ENCODE measurements at regions not wholly inside any gene's neighbourhood (a gene's known extent, or its start where the extent isn't known, plus 50 kb on each side); places are given as distances from the start of the nearest gene placed in this dataset.

DNA sequence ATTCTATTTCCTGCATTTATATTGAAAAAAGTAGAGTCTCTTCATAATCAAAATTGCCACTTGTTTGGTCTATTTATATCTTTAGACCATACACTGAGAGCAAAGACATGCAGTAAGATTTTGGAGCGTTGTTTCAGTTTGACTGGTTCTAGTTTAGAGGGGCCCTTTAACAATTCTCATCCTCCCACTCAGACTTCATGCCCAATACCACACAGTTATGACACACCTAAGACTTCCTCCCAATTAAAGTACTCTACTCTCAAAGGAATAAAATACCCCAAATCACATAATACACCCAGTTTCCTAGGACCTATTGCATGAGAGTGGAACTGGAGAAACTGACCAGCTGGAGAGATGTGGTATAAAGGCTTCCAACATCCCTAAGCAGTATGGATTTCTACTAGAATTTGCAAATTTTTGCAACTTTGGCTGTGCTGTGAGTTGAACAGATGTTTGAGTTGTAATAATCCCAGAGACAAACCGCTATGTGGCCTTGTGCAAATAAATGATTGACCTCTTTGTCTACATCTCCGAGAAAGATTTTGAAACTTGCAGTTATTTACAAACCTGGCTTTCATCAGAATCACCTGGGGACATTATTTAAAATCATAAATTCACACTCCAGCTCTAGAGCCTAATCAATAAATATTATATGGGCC, 170.0 kb upstream of the ROBO2 start:
- no peak for TF ChIP-seq POLR2A (IDR thresholded peaks at IDR 0.05)
- TF ChIP-seq, protein P1, sequence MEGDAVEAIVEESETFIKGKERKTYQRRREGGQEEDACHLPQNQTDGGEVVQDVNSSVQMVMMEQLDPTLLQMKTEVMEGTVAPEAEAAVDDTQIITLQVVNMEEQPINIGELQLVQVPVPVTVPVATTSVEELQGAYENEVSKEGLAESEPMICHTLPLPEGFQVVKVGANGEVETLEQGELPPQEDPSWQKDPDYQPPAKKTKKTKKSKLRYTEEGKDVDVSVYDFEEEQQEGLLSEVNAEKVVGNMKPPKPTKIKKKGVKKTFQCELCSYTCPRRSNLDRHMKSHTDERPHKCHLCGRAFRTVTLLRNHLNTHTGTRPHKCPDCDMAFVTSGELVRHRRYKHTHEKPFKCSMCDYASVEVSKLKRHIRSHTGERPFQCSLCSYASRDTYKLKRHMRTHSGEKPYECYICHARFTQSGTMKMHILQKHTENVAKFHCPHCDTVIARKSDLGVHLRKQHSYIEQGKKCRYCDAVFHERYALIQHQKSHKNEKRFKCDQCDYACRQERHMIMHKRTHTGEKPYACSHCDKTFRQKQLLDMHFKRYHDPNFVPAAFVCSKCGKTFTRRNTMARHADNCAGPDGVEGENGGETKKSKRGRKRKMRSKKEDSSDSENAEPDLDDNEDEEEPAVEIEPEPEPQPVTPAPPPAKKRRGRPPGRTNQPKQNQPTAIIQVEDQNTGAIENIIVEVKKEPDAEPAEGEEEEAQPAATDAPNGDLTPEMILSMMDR (IDR thresholded peaks at IDR 0.05): no peak
